IMR-90 (cell line): ENCODE measurements at regions not wholly inside any gene's neighbourhood (a gene's known extent, or its start where the extent isn't known, plus 50 kb on each side); places are given as distances from the start of the nearest gene placed in this dataset.
A peak's percentile ranks its signal among the peaks of the same experiment; 100 is the strongest.

Experiments
- ATAC-seq: fragments of 200-7000 bp; cut with Tn5 transposase; 2 replicates; pipeline ENCODE4 v1.9.1; 2020; ENCODE audit warnings: low read depth, mild to moderate bottlenecking, moderate library complexity
- BruUV-seq: library from RNA; stranded (reverse); fragments of 400-500 nt; replicated peaks from 2 replicates; lab custom pipeline; 2021; lab: Mats Ljungman, UMichigan
- CTCF ChIA-PET: fragments of 300-600 bp; formaldehyde crosslinking; extraction: SDS; loops from one replicate; lab custom pipeline; 2021; ENCODE audit warnings: antibody characterized with exemption; lab: Yijun Ruan, JAX
- POLR2A ChIA-PET: fragments of 300-600 bp; sonication (Branson Sonifier 250); formaldehyde crosslinking; loops from one replicate; lab custom pipeline; 2022; ENCODE audit warnings: antibody characterized with exemption; ENCODE audit not compliant: unreplicated experiment; lab: Charles Lee
- DNase-seq: peaks from one replicate; pipeline ENCODE4 v3.0.0; 2013
- H2AFZ ChIP-seq: replicated peaks from 2 replicates; pipeline ENCODE3; 2013; ENCODE audit warnings: low read length, mild to moderate bottlenecking; ENCODE audit not compliant: poor library complexity
- H2AK5ac ChIP-seq: 2 replicates; pipeline ENCODE4 v1.6.1; 2013; ENCODE audit warnings: low read depth, low read length, inconsistent platforms
- H2AK9ac ChIP-seq: replicated peaks from 2 replicates; pipeline ENCODE3; 2013; ENCODE audit warnings: mild to moderate bottlenecking, low read depth, low read length, moderate library complexity; ENCODE audit not compliant: poor library complexity
- H2BK120ac ChIP-seq: 2 replicates; pipeline ENCODE4 v1.6.1; 2013; ENCODE audit warnings: low read depth, low read length, inconsistent platforms
- H2BK15ac ChIP-seq: 3 replicates; pipeline ENCODE4 v1.6.1; 2013; ENCODE audit warnings: low read depth, low read length, inconsistent platforms
- H2BK20ac ChIP-seq: 2 replicates; pipeline ENCODE4 v1.6.1; 2013; ENCODE audit warnings: low read depth, mild to moderate bottlenecking, inconsistent platforms, low read length, moderate library complexity
- H2BK5ac ChIP-seq: 2 replicates; pipeline ENCODE4 v1.6.1; 2013; ENCODE audit warnings: mild to moderate bottlenecking, low read depth, low read length, inconsistent platforms; ENCODE audit not compliant: poor library complexity, severe bottlenecking
- H3K14ac ChIP-seq: replicated peaks from 2 replicates; pipeline ENCODE4 v1.6.1; 2013; ENCODE audit warnings: low read depth, low read length, inconsistent platforms
- H3K18ac ChIP-seq: 2 replicates; pipeline ENCODE4 v1.6.1; 2013; ENCODE audit warnings: low read depth, low read length, control low read depth
- H3K23ac ChIP-seq: 2 replicates; pipeline ENCODE4 v1.6.1; 2013; ENCODE audit warnings: low read depth, low read length, inconsistent platforms
- H3K27ac ChIP-seq: 2 replicates; pipeline ENCODE4 v1.5.1; 2013; ENCODE audit warnings: mild to moderate bottlenecking, control low read depth, low read length; ENCODE audit not compliant: insufficient read depth
- H3K27me3 ChIP-seq: 2 replicates; pipeline ENCODE4 v1.6.1; 2013; ENCODE audit warnings: low read length; ENCODE audit not compliant: control insufficient read depth, insufficient read depth
- H3K36me3 ChIP-seq: 2 replicates; pipeline ENCODE4 v1.6.1; 2013; ENCODE audit warnings: low read length, mixed read lengths; ENCODE audit not compliant: control insufficient read depth, insufficient read depth
- H3K4ac ChIP-seq: 2 replicates; pipeline ENCODE4 v1.6.1; 2013; ENCODE audit warnings: low read depth, low read length, inconsistent platforms
- H3K4me1 ChIP-seq: 2 replicates; pipeline ENCODE4 v1.6.1; 2013; ENCODE audit warnings: low read length, mixed read lengths; ENCODE audit not compliant: control insufficient read depth, insufficient read depth
- H3K4me2 ChIP-seq: 2 replicates; pipeline ENCODE4 v1.6.1; 2013; ENCODE audit warnings: low read depth, mild to moderate bottlenecking, control low read depth, low read length, moderate library complexity
- H3K4me3 ChIP-seq: 2 replicates; pipeline ENCODE4 v1.5.1; 2013; ENCODE audit warnings: low read depth, mild to moderate bottlenecking, control low read depth, low read length, moderate library complexity; ENCODE audit not compliant: insufficient read depth
- H3K56ac ChIP-seq: 2 replicates; pipeline ENCODE4 v1.6.1; 2013; ENCODE audit warnings: low read length, inconsistent platforms; ENCODE audit not compliant: insufficient read depth; ENCODE audit errors: extremely low read depth
- H3K79me1 ChIP-seq, 2 experiments: 2 replicates each; pipeline ENCODE4 v1.6.1; 2013; ENCODE audit warnings: low read length in 2 of 2, inconsistent platforms in 1 of 2, low read depth in 1 of 2
- H3K9ac ChIP-seq: 2 replicates; pipeline ENCODE4 v1.6.1; 2013; ENCODE audit warnings: low read depth, low read length, control low read depth
- H3K9me1 ChIP-seq: 2 replicates; pipeline ENCODE4 v1.6.1; 2013; ENCODE audit warnings: low read length, inconsistent platforms; ENCODE audit not compliant: insufficient read depth
- H3K9me3 ChIP-seq: 2 replicates; pipeline ENCODE4 v1.6.1; 2013; ENCODE audit warnings: low read length; ENCODE audit not compliant: control insufficient read depth, insufficient read depth
- H4K20me1 ChIP-seq: 2 replicates; pipeline ENCODE4 v1.6.1; 2013; ENCODE audit warnings: low read length, inconsistent platforms; ENCODE audit not compliant: insufficient read depth
- H4K5ac ChIP-seq: 2 replicates; pipeline ENCODE4 v1.6.1; 2013; ENCODE audit warnings: mild to moderate bottlenecking, low read depth, low read length, control low read depth
- H4K8ac ChIP-seq, 2 experiments: 2 replicates each; pipeline ENCODE4 v1.6.1; 2013; ENCODE audit warnings: low read depth in 2 of 2, low read length in 2 of 2, control low read depth in 1 of 2, inconsistent platforms in 1 of 2
- H4K91ac ChIP-seq: 2 replicates; pipeline ENCODE4 v1.6.1; 2013; ENCODE audit warnings: low read depth, low read length, inconsistent platforms; ENCODE audit not compliant: insufficient read depth
- CEBPB ChIP-seq: IDR thresholded peaks from 2 replicates; pipeline ENCODE4 v1.6.1; 2012; ENCODE audit warnings: low read depth, low read length, improper control_type of control experiment
- FOS ChIP-seq: fragments of 150-350 bp; IDR thresholded peaks from 2 replicates; pipeline ENCODE4 v1.6.1; 2016; ENCODE audit warnings: low read depth, low read length
- MAFK ChIP-seq: IDR thresholded peaks from 2 replicates; pipeline ENCODE4 v1.6.1; 2012; ENCODE audit warnings: low read depth, low read length, improper control_type of control experiment
- RAD21 ChIP-seq: IDR thresholded peaks from 2 replicates; pipeline ENCODE4 v1.6.1; 2012; ENCODE audit warnings: low read length, improper control_type of control experiment
- SMC3 ChIP-seq: fragments of 150-350 bp; IDR thresholded peaks from 2 replicates; pipeline ENCODE4 v1.6.1; 2016; ENCODE audit warnings: low read depth, mild to moderate bottlenecking, antibody characterized with exemption, low read length, moderate library complexity
- WGBS, 2 experiments: methylation state at CpG; one replicate each; pipeline versions ENCODE4 v1.1.5 to v1.1.7; 2013; ENCODE audit warnings: missing lambda C conversion rate in 2 of 2; ENCODE audit not compliant: insufficient read length in 1 of 2; ENCODE audit errors: extremely low coverage in 2 of 2; 5-methylcytosine and 5-hydroxymethylcytosine counted together
- dilution Hi-C: fragments of 300-500 bp; cut with HindIII; formaldehyde crosslinking; loops from one replicate; pipeline ENCODE4 v1.14.3; 2018; ENCODE audit warnings: low sequenced_read_pairs; ENCODE audit not compliant: unreplicated experiment
- in situ Hi-C: fragments of 300-500 bp; cut with MboI; formaldehyde crosslinking; loops from 3 replicates; pipeline ENCODE4 v1.14.3; 2019; ENCODE audit warnings: low sequenced_read_pairs, inconsistent platforms, mixed read lengths
- intact Hi-C: fragments of 100-400 bp; cut with micrococcal nuclease; formaldehyde crosslinking; loops from 2 replicates; pipeline ENCODE4 v1.10.0; 2022
- TF ChIP-seq, protein P1 (sequence below): fragments of 150-350 bp; IDR thresholded peaks from 2 replicates; pipeline ENCODE4 v1.6.1; 2017; ENCODE audit warnings: mild to moderate bottlenecking, antibody characterized with exemption, low read length, low read depth
- TF ChIP-seq, protein P2 (sequence below): conservative IDR thresholded peaks from 2 replicates; pipeline ENCODE4 v1.5.1; 2012; ENCODE audit warnings: mild to moderate bottlenecking, low read depth, low read length, improper control_type of control experiment

DNA sequence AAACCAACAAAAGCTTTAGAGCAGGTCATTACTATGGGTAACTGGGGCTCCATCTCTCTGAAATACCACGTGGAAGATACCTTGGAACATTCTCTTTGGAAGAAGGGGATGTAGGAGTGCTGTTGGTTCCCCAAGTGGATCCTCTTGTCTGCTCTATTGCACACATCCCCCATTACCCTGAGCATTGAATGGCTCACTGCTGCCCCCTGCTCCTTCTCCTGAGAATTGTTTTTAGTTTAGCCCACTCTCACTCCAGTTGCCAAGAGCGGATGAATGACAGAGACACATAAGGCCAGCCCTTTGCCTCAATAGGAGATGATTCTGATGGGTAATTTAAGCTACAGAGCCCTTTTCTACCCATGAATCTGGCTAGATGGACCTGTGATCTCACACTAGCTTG is 135.6 kb upstream of the SUCLG2 start:
- Histone ChIP-seq H2AK5ac (no peak overlapping the region), H3K56ac (no peak overlapping the region), H3K9me3 (no peaks in the 10 kb centered on the region), H2AK9ac (no peak overlapping the region), H3K36me3 (no peaks in the 10 kb centered on the region), H3K4me1 (no peaks in the 10 kb centered on the region), H3K27me3 (no peaks in the 10 kb centered on the region; the same call in 1 of the 2 replicates), H2BK15ac (no peak overlapping the region), H3K4me2 (no peak overlapping the region), H3K79me1 (no peaks in the 10 kb centered on the region), H3K4ac (no peak overlapping the region), H3K9ac (no peak overlapping the region), H2AFZ (no peak overlapping the region), H3K9me1 (no peaks in the 10 kb centered on the region), H4K5ac (no peak overlapping the region), H2BK120ac (no peak overlapping the region), H3K4me3 (no peak overlapping the region), H4K8ac (no peak overlapping the region), H2BK5ac (no peak overlapping the region), H3K18ac (no peak overlapping the region), H2BK20ac (no peak overlapping the region), H3K23ac (no peak overlapping the region), H3K27ac (no peak overlapping the region), H4K20me1 (no peaks in the 10 kb centered on the region), H4K91ac (no peak overlapping the region), H3K14ac (no peak overlapping the region)
- in situ Hi-C loops = loop anchor here (5.0 kb wide), 1 partner anchor 678 kb away; no protein-coding TSS in a partner anchor
- BruUV-seq = no TSS peak
- peak; percentile 92 for ATAC-seq
- TF ChIP-seq FOS (no peak), CEBPB (peak; percentile 15; the same call in 1 of the 2 replicates), SMC3 (peak; percentile 94), RAD21 (peak; percentile 94), MAFK (no peak)
- TF ChIP-seq, protein P1, sequence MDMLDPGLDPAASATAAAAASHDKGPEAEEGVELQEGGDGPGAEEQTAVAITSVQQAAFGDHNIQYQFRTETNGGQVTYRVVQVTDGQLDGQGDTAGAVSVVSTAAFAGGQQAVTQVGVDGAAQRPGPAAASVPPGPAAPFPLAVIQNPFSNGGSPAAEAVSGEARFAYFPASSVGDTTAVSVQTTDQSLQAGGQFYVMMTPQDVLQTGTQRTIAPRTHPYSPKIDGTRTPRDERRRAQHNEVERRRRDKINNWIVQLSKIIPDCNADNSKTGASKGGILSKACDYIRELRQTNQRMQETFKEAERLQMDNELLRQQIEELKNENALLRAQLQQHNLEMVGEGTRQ = no peak
- TF ChIP-seq, protein P2, sequence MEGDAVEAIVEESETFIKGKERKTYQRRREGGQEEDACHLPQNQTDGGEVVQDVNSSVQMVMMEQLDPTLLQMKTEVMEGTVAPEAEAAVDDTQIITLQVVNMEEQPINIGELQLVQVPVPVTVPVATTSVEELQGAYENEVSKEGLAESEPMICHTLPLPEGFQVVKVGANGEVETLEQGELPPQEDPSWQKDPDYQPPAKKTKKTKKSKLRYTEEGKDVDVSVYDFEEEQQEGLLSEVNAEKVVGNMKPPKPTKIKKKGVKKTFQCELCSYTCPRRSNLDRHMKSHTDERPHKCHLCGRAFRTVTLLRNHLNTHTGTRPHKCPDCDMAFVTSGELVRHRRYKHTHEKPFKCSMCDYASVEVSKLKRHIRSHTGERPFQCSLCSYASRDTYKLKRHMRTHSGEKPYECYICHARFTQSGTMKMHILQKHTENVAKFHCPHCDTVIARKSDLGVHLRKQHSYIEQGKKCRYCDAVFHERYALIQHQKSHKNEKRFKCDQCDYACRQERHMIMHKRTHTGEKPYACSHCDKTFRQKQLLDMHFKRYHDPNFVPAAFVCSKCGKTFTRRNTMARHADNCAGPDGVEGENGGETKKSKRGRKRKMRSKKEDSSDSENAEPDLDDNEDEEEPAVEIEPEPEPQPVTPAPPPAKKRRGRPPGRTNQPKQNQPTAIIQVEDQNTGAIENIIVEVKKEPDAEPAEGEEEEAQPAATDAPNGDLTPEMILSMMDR = peak; percentile 83
- peak; percentile 52 for DNase-seq
- POLR2A ChIA-PET = no interaction called here
- intact Hi-C loops = loop anchor here (1.0 kb wide), 2 partner anchors 409 to 677 kb away; no protein-coding TSS in a partner anchor
- no CpG with 5 or more reads among the region's 2 CpGs for WGBS, 2 experiments
- CTCF ChIA-PET = interaction anchor here (0.6 to 2.7 kb wide), 6 partner anchors 9 to 676 kb away, joined by 3 to 10 read pairs (median 4); no protein-coding TSS in a partner anchor
- dilution Hi-C loops = no loop called here
